KBM-7 (cell line): ENCODE measurements at regions not wholly inside any gene's neighbourhood (a gene's known extent, or its start where the extent isn't known, plus 50 kb on each side); places are given as distances from the start of the nearest gene placed in this dataset.
"Not testable (repeated sequence)": the region's sequence is repeated elsewhere in the genome, so short reads cannot be mapped to it uniquely, and the experiment has no call there.

Experiments
- DNase-seq: peaks from one replicate; pipeline ENCODE4 v3.0.0-alpha.2; 2015
- in situ Hi-C: fragments of 300-500 bp; cut with MboI; formaldehyde crosslinking; loops from 2 replicates; pipeline ENCODE4 v1.14.3; 2020; ENCODE audit warnings: low sequenced_read_pairs, low pct_unique_long_range_greater_than_20kb, mixed read lengths

DNA sequence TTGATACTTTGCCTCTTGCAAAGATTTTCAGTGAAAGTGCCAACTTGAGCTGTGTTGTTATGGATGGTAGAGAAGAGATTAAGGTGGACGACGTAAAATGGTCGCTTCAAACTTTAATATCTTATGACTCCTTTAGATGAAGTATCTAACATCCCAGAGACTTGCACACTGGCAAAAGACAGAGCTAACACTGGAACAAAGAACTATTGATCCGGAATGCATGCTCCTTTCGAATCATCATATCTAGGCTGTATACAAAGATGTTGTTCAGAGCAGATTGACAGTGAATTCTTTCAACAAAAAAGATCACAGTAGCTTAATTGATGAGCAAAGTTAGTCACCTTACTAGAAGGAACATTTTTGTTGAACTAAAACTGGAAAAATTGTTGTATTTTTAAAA is 592.7 kb downstream of the NXPH1 start:
- in situ Hi-C loops = no loop called here
- DNase-seq = no peak

DNA sequence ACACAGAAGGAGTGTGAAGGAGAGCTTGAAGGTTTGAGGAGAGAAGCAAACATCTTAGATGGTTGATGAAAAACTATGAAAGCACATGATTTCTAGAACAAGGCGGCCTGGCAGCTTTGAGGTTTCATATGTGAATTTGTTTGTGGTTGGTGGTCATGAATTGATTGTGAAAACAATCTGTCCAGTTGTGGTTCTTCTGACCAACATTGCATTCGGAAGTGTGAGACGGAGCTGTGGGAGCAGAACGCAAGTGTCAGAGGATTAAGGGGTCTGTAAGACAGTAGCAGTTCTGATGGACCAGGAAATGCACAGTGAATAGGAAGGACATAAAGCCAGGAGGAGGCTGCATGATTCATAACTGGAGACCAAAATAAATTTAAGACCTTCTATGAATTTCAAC is 594.6 kb downstream of the NXPH1 start:
- in situ Hi-C loops = no loop called here
- no peak for DNase-seq

DNA sequence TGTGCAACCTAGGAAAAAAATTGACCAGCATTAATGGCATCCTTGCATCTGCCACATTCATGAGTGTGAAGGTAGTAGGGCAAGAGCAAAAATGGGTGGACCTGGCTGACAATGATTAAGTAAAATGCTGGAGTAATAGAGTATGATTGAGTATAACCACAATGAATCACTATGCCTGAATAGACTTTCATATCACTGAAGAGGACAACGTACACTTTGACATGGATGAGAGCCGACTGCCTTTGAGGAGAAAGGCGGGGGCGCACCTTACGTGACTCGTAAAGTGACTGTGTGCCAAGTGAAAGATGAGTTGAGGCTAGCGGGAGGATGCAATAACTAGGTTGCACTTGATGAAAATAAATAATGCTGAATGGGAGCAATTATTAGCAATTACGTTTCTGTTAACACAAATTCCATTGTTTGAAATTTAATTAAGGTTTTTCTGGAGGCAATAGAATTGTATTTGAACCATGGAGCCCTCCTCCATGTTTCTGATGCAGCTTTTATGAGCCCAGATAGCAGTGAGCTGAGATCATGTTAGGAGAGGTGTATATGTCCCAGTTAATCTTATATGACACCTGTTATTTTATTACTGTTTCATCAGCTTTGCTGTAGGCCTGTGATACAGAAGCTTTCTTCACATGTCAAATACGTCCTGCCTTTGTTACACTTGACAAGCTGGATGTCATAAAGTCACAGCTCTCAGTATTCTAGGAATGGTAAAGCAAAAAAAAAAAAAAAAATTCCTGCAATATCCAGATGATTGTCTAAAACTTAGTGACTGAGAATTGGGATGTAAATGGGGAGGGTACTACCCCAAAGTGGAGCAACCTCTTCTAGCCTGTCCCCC is 596.5 kb downstream of the NXPH1 start:
- in situ Hi-C loops = no loop called here
- no peak for DNase-seq

DNA sequence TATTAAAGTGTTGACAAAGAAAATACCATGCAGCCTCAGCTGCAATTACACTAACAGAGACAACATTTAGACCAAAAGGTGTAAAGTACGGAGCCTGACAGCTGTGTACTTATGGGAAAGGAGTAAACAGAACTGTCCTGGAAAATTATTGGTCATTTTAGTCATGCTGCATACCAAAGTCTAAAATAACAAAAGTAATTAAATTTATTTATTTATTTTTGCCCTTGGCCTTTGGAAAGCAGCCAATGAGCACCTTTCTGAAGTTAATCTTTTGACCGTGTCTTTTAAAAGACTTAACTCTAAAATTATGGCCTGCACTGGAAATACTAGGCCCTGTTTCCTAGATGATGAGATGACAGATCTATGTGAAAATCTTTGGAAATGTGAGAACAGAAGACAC is 597.6 kb downstream of the NXPH1 start:
- in situ Hi-C loops = no loop called here
- DNase-seq = no peak

DNA sequence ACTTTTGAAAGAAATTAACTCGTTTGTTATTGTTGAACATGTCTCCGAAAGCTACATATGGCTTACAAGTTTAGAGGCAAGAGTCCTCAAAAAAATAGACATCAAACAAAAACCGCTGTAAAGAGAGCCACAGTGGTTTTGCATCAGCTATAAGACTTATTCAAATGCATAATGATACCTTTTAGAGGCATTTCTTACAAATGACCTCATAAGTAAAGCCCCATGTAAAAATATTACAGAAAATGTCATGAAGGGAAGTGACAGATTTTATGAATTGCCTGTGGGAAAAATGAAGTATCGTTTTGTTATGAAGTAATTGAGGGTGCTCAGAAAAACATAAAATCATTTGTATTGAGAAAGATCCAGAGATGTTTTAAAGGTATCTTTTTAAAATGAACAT is 598.0 kb downstream of the NXPH1 start:
- in situ Hi-C loops = no loop called here
- no peak for DNase-seq

DNA sequence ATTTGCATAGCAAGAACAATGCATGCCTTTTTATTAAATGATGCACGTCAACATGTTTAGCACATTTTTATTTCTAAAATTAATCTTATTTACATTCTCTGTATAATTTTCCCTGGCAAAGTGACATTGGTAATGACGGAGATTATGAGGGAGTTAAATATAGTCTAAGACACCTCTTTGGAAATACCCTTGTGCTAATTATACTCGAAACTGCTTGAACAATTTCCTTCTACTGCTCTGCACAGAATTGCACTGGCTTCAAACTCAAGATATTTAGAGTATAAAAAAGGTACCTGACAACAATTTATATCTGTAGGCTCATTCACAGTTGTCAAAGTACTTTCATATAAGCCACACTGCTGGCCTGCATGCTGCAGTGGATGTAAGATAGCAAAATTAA is 602.7 kb downstream of the NXPH1 start:
- DNase-seq = no peak
- in situ Hi-C loops = no loop called here

DNA sequence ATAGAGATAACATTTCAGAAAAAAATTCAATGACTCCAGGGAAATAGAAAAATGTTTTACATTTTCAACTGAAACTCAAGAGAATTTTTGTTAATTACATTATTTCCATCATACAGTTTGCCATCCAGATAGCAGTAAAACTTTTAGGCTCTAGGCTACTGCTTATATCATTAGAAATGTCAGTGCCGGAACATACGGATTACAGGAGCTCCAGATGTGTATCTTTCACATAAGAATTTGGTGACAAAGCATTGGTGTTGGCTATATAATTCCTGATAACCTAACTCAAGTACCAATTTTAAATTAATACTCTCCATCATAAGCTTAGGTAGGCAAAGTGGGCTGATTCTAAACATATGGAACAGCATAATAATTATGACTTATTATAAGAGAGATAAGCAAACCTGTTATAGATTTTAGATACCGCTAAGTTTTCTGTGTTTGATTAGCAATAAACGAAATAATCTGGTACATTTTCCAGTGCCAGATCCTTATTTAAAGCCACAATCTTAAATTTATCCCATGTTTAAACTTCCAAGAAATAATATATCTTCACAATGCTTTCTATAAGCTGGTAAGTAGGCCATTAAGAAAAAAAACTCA is 637.9 kb downstream of the NXPH1 start:
- no peak for DNase-seq
- in situ Hi-C loops = no loop called here

DNA sequence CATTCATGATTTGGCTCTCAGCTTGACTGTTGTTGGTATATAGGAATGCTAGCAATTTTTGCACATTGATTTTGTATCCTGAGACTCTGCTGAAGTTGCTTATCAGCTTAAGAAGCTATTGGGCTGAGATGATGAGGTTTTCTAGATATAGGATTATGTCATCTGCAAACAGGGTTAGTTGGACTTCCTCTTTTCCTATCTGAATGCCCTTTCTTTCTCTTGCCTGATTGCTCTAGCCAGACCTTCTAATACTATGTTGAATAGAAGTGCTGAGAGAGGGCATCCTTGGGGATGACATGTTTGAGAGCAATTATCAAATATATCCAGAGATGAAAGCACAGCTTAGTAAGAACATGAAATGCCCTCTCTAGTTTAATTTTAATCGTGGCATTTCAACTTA is 642.4 kb downstream of the NXPH1 start:
- in situ Hi-C loops = not testable (repeated sequence)
- DNase-seq = peak; percentile 3

DNA sequence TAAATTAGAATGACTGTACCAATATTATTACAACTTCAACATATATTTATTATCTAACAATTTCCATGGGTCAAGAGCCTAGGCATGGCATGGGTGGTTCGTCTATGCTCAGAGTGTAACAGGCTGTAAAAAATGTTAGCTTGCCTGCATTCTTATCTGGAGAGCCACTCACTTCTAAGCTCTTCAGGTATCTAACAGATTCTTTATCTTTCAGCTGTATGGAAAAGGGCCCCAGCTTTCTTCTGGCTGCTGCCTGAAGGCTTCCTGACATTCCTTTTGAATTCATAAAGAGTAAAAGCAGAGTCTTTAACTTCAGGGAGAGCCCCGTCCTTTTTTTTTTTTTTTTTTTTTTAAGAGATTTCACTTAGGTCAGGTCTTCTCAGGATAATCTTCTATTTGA is 648.8 kb downstream of the NXPH1 start:
- no peak for DNase-seq
- in situ Hi-C loops = no loop called here

DNA sequence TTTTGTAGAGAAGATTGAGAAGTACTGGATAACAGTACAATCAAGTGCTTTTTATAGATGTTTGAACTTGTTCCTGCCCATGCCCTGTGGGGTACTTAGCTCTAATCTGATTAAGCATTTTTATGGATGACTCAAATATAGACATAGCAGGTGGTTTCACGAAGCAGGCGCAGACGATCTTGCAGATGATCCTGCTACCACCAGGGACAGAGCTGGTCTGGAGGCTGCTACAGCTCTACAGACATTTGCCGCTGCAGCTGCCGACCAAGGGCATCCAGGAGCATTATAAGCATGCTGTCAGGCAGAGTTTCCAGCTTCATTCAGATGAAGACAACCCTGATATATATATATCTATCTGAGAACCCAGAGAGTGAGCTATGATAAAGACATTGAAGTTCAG is 650.4 kb downstream of the NXPH1 start:
- no peak for DNase-seq
- in situ Hi-C loops = no loop called here

DNA sequence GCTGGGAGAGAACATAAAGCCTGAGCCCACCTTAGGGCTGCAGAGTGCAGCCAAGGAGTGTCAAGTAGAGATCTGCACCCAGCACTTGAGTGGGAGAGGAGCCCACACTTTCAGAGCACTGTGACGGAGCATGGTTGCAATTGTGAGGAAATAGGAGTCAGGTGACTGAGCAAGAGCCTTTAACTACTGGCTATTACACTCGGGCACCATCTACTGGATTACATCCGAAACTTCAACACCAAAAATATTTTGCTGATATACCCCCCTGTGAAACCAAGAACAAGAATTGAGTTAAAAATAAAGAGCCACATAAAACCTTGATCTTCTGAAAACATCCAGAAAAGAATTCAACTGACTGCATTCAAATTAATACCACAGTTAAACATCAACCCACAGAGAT is 657.9 kb downstream of the NXPH1 start:
- peak; percentile 34 for DNase-seq

DNA sequence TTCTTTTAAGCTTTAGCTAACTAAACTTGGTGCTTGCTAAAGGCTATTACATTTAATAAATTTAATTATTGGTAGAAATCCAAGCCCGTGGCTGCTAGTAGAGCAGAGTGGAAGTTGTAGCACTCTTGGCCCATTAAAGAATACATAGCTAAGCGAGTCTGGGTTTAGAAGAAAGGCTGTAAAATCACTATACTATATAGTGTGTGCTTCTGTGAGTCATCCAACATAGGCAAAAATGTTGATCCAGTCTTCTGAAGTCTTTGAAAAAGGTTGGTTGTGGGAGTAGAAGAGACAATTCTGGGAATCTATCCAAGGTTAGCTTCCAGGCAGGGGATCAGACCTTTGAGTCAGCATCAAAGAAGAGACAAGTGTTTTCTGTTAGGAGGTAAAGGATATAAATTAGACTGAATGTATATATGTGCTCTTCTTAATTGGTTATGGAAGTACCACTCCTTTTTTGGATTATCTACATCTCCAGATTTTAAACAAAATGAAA is 664.2 kb downstream of the NXPH1 start:
- no peak for DNase-seq
- in situ Hi-C loops = no loop called here

More for the DNA sequence above, 657.9 kb downstream of the NXPH1 start:
- in situ Hi-C loops = no loop called here

DNA sequence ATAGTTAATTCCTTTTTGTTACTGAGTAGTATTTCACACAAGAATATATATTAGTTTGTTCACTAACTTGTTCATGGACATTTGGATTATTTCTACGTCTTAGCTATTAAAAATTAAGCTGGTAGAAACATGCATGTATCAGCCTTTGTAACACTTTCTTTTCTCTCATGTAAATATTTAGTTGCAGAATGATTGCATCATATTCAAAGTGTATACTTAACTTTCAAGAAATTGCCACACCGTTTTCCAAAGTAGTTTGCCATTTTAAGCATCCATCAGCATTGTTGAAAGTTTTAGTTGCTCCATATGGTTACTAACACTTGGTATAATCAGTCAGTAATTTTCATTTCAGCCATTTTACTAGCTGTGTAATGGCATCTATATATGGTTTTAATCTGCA is 666.9 kb downstream of the NXPH1 start:
- in situ Hi-C loops = no loop called here
- no peak for DNase-seq

DNA sequence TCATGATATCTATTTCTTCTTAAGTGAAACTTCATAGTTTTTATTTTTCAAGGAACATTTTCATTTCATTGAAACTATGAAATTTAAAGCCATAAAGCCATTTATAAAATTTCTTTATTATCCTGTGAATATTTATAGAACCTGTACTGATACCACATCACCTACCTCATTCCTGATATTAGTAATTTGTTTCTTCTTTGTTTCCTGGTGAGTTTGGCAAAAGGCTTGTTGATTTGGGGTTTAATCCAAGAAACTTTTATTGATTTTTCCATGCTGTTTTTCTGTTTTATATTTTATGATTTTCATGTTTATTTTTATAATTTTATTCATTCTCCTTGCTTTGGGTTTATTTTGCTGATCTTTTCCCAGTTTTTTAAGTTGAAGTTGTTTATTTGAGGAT is 669.4 kb downstream of the NXPH1 start:
- in situ Hi-C loops = no loop called here
- no peak for DNase-seq

DNA sequence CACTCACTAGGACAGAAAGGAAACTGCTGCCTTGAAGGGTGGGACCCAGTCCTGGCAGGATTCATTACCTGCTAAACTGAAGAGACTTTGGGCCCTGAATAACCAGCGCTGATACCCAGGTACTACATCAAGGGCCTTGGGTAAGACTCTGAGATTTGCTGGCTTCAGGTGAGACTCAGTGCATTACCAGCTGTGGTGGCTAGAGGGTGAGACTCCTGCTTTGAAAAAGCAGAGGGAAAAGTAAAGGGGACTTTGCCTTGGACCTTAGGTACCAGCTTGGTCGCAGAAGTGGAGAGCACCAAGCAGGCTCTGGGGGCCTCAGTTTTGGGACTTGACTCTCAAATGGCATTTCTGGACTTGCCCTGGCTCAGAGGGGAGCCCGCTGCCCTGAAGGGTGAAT is 673.3 kb downstream of the NXPH1 start:
- in situ Hi-C loops = no loop called here
- no peak for DNase-seq

DNA sequence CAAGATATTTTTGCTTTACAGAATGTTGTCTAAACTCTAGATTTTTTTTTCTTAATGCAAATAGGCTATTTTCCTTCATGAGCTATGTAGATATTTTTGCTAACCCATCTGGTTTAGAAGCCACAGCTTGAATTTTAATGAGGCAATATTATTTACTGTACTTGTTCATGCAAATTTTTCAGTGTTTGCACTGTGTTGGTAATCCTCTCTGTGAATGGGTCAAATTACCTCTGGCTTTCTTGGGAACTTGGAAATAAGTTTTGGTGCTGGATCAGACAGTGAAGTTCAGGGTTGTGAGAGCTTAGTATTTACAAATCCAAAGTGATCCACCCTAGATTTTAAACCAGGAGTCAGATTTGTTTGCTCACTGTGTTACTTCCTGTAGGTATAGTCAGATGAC is 686.9 kb downstream of the NXPH1 start:
- DNase-seq = no peak
- in situ Hi-C loops = no loop called here

DNA sequence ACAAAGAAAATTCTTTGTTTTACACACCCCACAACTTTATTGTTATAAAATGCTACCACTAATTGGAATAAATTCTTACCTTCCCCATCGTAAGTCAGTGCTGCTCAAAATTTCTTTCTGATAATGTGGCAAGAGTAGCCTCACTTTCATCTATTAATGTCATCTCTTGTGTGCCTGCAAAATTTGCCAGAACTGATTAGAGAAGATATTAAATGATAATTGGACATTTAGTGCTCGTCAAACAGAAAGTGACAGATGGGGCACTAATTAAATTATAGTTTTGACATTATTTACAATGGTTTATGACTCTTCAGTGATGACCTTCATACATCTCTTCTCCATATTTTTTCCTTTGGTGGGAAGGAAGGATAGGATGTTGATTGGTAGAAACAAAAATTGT is 690.9 kb downstream of the NXPH1 start:
- DNase-seq = no peak
- in situ Hi-C loops = no loop called here

DNA sequence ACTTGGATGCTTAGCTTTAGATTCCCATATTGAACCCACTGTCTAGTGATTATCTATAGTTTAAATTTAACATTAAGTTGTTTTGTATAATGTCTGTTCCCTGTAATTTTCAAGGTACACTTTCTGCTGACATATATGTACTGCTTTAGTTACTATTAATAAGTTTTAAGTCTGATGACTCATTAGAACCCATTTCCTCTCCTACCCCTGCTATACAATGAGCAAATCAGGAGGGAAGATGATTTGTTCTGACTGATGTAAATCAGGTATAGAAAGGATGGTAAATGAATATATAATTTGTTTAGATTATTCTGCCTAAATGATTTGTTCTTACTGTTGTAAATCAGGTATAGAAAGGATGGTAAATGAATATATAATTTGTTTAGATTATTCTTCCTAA is 691.8 kb downstream of the NXPH1 start:
- in situ Hi-C loops = no loop called here
- DNase-seq = no peak

DNA sequence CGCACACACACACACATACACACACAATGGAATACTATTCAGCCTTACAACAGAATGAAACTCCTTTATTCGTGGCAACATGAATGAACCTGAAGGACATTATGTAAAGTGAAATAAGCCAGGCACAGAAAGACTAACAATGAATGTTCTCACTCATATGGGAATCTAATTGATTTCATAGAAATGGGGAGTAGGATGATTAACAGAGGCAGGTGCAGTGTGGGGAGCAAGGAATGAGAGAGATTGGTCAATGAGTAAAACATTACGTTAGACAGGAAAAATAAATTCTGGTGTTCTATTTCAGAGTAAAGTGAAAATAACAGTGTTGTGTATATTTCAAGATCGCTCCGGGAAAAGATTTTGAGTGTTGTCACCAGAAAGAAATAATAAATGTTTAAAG is 694.5 kb downstream of the NXPH1 start:
- DNase-seq = no peak
- in situ Hi-C loops = no loop called here

DNA sequence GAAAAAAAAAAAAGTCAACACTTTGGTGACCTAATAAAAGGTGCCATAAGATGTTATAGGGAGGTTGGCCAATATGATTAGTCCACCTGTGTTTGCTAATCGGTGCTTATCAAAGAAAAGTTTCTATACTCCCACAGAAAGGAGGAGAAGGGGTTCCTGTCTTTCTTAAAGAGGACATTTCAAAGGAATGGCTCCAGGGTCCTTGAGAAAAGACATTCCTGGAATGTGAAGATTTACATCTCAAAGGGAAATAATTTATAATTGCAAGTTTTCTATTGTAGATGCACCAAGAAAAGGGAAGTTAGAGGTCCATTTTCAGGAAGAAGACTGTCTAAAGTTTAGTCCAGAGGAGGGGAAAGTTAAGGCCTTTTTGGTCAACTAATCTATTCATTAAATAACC is 715.3 kb downstream of the NXPH1 start:
- no peak for DNase-seq
- in situ Hi-C loops = no loop called here
